ENCODE measurements at regions not wholly inside any gene's neighbourhood (a gene's known extent, or its start where the extent isn't known, plus 50 kb on each side); places are given as distances from the start of the nearest gene placed in this dataset.

GRCh38 chr10:33732161-33732680, 397.8 kb upstream of the NRP1 start:
- TF ChIP-seq POLR2A (IDR thresholded peaks at IDR 0.05): no peak
- TF ChIP-seq, protein P1, sequence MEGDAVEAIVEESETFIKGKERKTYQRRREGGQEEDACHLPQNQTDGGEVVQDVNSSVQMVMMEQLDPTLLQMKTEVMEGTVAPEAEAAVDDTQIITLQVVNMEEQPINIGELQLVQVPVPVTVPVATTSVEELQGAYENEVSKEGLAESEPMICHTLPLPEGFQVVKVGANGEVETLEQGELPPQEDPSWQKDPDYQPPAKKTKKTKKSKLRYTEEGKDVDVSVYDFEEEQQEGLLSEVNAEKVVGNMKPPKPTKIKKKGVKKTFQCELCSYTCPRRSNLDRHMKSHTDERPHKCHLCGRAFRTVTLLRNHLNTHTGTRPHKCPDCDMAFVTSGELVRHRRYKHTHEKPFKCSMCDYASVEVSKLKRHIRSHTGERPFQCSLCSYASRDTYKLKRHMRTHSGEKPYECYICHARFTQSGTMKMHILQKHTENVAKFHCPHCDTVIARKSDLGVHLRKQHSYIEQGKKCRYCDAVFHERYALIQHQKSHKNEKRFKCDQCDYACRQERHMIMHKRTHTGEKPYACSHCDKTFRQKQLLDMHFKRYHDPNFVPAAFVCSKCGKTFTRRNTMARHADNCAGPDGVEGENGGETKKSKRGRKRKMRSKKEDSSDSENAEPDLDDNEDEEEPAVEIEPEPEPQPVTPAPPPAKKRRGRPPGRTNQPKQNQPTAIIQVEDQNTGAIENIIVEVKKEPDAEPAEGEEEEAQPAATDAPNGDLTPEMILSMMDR (IDR thresholded peaks at IDR 0.05): no peak

Measured in adrenal gland (tissue), 5 donors.